ENCODE measurements at regions not wholly inside any gene's neighbourhood (a gene's known extent, or its start where the extent isn't known, plus 50 kb on each side); places are given as distances from the start of the nearest gene placed in this dataset.

- no peak overlapping the region for H3K4me3 ChIP-seq (replicated peaks; ENCODE audit: low read depth, low read length)
- DNase-seq (ENCODE audit: extremely low read depth, low read depth), result no peak
- TF ChIP-seq, protein P1, sequence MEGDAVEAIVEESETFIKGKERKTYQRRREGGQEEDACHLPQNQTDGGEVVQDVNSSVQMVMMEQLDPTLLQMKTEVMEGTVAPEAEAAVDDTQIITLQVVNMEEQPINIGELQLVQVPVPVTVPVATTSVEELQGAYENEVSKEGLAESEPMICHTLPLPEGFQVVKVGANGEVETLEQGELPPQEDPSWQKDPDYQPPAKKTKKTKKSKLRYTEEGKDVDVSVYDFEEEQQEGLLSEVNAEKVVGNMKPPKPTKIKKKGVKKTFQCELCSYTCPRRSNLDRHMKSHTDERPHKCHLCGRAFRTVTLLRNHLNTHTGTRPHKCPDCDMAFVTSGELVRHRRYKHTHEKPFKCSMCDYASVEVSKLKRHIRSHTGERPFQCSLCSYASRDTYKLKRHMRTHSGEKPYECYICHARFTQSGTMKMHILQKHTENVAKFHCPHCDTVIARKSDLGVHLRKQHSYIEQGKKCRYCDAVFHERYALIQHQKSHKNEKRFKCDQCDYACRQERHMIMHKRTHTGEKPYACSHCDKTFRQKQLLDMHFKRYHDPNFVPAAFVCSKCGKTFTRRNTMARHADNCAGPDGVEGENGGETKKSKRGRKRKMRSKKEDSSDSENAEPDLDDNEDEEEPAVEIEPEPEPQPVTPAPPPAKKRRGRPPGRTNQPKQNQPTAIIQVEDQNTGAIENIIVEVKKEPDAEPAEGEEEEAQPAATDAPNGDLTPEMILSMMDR (IDR thresholded peaks at IDR 0.05; ENCODE audit: low read depth, low read length, missing control alignments), result no peak
These were observed 1325.1 kb downstream of the SLC16A7 start for GRCh38 chr12:60920841-60921495.

GRCh38 chr12:60921541-60921940 lies 1325.7 kb downstream of the SLC16A7 start:
- DNase-seq (ENCODE audit: extremely low read depth, low read depth), result no peak
- TF ChIP-seq, protein P1 (IDR thresholded peaks at IDR 0.05; ENCODE audit: low read depth, low read length, missing control alignments), result no peak
- H3K4me3 ChIP-seq (replicated peaks; ENCODE audit: low read depth, low read length), result no peak overlapping the region

GRCh38 chr12:60926256-60926655 lies 1330.4 kb downstream of the SLC16A7 start:
- TF ChIP-seq, protein P1 (IDR thresholded peaks at IDR 0.05; ENCODE audit: low read depth, low read length, missing control alignments), result no peak
- no peak overlapping the region for H3K4me3 ChIP-seq (replicated peaks; ENCODE audit: low read depth, low read length)
- DNase-seq (ENCODE audit: extremely low read depth, low read depth), result no peak

DNA sequence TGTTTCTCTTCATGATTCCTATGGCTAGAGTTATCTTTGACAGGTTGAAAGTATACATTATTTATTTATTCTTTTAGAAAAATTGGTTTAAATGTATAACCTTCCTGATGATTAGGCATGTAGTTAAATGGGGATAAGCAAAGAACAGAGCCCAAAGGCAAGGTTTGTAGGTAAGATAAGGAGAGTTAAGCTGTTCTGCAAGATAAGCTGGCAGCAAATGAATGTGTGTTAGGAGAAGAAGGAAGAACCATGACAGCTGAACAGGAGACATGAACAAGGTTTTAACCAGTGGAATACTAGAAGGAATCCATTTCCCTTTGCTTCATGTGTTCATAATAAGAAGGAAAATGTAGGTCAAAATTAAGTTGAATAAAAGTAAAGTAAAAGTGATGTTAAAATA lies 1330.1 kb upstream of the USP15 start:
- no peak for DNase-seq (ENCODE audit: extremely low read depth, low read depth)

DNA sequence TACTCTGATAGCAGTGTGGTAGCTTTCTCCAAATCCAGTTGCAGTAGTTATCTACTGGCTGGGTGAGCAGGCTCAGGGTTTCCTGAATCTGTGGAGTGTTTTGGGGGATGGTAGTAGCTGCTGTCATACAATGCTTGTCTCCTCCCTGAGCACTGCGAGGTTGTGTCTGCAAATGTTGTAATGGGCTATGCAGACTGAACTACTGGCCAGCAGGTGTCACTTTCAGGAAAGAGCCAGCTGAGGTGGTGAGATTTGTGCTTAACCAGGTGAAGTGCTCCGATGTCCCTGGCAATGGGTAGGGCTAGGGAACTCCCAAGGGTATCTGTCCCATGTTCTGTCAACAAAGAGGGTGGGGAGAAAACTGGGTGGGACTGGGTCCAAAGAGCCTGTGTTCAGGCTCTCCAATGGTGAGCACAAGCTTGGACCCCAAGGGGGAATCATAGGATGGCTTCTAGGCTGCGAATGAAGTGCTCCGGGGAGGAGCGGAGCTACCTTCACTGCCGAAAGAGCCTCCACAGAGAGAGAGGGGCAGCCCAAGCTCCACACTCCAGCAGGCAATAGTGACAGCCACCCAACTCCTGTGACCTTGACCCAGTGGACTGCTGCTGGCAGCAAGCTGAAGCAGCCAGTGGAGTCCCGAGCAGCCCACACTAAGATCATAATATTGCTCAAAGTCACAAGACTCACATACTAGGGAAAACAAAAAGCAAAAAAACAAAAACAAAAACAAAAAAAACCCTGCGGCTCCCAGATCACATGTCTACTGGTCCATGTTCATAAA lies 1324.0 kb upstream of the USP15 start:
- TF ChIP-seq, protein P1 (IDR thresholded peaks at IDR 0.05; ENCODE audit: low read depth, low read length, missing control alignments), result no peak
- no peak for DNase-seq (ENCODE audit: extremely low read depth, low read depth)
- H3K4me3 ChIP-seq (replicated peaks; ENCODE audit: low read depth, low read length), result no peak overlapping the region

More for the DNA sequence above, 1330.1 kb upstream of the USP15 start:
- TF ChIP-seq, protein P1 (IDR thresholded peaks at IDR 0.05; ENCODE audit: low read depth, low read length, missing control alignments), result no peak
- H3K4me3 ChIP-seq (replicated peaks; ENCODE audit: low read depth, low read length), result no peak overlapping the region

- TF ChIP-seq, protein P1 (IDR thresholded peaks at IDR 0.05; ENCODE audit: low read depth, low read length, missing control alignments), result no peak
- H3K4me3 ChIP-seq (replicated peaks; ENCODE audit: low read depth, low read length), result no peak overlapping the region
- no peak for DNase-seq (ENCODE audit: extremely low read depth, low read depth)
These were observed 1312.7 kb upstream of the USP15 start for GRCh38 chr12:60947533-60947932.

All from HFF-Myc (cell line).